ENCODE measurements at regions not wholly inside any gene's neighbourhood (a gene's known extent, or its start where the extent isn't known, plus 50 kb on each side); places are given as distances from the start of the nearest gene placed in this dataset.

- DNase-seq (ENCODE audit: low read depth in 2 of 2), result no peak
These were observed 281.8 kb downstream of the HAPSTR1 start for GRCh38 chr16:9372934-9373890.

GRCh38 chr16:9374061-9374460, 282.6 kb downstream of the HAPSTR1 start:
- no peak for DNase-seq (ENCODE audit: low read depth in 2 of 2)

GRCh38 chr16:9378876-9379275, 287.4 kb downstream of the HAPSTR1 start:
- DNase-seq (ENCODE audit: low read depth in 2 of 2), result peak; percentile 14 to 67

DNA sequence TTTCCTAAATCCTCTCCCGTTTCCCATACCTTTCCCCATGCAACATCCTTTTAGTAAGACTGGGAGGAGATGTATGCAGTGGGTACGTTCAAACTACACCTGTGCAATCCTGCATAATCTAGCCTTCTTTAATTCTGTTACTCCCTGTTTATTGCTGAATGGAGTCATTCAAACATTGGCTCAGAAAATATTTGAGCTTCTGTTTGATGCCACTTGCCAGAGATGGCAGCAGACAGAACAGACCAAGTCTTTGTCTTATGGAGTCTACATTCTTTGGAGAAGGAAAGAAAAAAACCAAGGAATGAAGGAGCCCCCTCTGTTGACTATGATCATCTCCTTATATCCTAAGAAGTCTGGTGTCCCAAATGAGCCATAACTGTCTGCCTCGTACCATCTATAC, 288.8 kb downstream of the HAPSTR1 start:
- DNase-seq (ENCODE audit: low read depth in 2 of 2), result no peak

GRCh38 chr16:9381399-9381798, 290.0 kb downstream of the HAPSTR1 start:
- no peak for DNase-seq (ENCODE audit: low read depth in 2 of 2)

DNA sequence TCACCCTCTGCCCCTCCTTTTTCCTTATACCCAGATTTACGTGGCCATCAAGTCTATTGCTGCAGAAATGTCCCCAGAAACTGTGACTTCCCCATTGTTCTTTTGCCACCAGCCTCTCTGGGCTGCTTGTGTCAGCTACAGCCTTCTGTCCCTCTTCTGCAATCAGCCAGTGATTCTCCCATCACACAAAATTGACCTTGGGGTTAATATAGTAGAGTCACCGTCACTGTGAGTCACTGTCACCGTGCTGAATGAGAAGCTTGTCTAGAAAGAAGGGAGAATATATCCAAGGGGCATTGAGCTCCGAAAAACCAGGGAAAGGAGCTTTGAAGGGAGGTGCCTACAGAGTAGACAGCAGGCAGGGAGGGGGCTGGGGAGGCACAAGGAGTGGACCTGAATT, 290.5 kb downstream of the HAPSTR1 start:
- no peak for DNase-seq (ENCODE audit: low read depth in 2 of 2)

DNA sequence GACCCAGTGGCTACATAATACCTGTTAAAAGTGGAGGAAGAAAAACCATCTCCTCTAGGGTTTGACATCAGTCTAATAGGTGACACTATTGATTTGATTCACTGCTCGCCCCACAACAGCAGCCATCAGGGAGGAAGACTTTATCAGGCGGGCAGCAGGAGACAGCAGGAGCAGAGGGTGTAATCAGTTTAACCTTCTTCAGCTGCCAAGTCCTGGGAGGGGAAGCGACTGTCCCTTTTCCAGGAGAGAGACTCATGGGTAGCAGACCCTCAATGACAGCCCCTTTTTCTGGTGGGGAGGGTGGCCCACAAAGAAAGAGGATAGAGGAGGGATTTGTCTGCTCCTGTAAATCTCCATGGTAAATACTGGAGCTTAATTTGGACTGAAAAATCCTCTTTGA, 291.8 kb downstream of the HAPSTR1 start:
- no peak for DNase-seq (ENCODE audit: low read depth in 2 of 2)

GRCh38 chr16:9384141-9384540, 292.7 kb downstream of the HAPSTR1 start:
- DNase-seq (ENCODE audit: low read depth in 2 of 2), result no peak

- DNase-seq (ENCODE audit: low read depth in 2 of 2), result no peak
These were observed 298.2 kb downstream of the HAPSTR1 start for GRCh38 chr16:9389543-9390207.

- DNase-seq (ENCODE audit: low read depth in 2 of 2), result no peak
These were observed 301.5 kb downstream of the HAPSTR1 start for GRCh38 chr16:9392956-9393355.

DNA sequence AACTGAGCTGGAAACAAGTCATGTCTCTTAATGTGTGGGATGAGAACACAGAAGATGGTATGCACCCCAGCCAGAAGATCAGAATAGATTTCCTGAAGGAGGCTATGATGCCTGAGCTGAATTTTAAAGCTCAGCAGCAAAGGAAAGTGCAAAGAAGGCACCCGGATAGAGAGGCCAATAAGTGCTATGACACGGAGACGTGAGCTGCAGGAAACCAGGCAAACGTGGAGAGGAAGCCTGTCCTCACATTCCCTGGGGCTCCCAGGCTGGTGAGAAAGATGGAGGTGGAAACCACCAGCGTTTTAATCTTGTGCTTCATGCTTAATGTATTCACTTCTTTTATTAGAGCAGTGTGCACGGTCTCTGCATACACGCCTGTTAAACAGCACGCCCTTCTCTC, 302.1 kb downstream of the HAPSTR1 start:
- DNase-seq (ENCODE audit: low read depth in 2 of 2), result no peak

- no peak for DNase-seq (ENCODE audit: low read depth in 2 of 2)
These were observed 304.5 kb downstream of the HAPSTR1 start for GRCh38 chr16:9395958-9396359.

DNA sequence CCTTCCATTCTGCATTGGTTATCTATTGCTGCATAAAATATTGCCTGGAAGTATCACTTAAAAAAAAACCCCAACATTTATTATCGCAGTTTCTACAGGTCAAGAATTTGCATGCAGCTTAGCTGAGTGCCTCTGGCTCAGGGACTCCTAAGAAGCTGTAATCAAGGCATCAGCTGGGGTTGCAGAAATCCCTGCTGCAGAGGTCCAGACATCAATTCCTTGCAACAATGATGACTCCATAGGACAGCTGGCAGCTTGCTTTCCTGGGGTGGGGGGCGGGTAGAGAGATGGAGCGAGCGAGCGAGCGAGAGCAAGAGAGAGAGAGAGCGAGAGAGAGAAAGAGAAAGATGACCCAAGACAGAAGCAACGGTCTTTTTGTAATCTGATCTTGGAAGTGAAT, 308.1 kb downstream of the HAPSTR1 start:
- DNase-seq (ENCODE audit: low read depth in 2 of 2), result no peak

GRCh38 chr16:9401173-9401572, 309.7 kb downstream of the HAPSTR1 start:
- no peak for DNase-seq (ENCODE audit: low read depth in 2 of 2)

- no peak for DNase-seq (ENCODE audit: low read depth in 2 of 2)
These were observed 310.9 kb downstream of the HAPSTR1 start for GRCh38 chr16:9402293-9402860.

DNA sequence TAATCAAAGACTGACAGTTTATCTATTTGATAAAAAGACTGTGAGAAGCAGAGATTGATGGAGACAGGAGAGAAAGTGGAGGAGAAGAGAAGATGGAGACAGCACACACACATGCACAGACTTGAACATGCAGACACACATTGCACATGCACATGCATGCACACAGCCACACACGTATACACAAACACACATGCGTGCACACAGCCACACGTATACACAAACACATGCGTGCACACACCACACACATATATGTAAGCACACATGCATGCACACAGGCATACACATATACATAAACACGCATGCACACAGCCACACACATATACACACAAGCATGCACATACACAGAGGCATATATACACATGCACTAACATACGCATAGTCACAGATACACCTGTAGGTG, 313.4 kb downstream of the HAPSTR1 start:
- DNase-seq (ENCODE audit: low read depth in 2 of 2), result no peak

- no peak for DNase-seq (ENCODE audit: low read depth in 2 of 2)
These were observed 314.7 kb downstream of the HAPSTR1 start for GRCh38 chr16:9406038-9406712.

GRCh38 chr16:9407206-9407758, 315.8 kb downstream of the HAPSTR1 start:
- DNase-seq (ENCODE audit: low read depth in 2 of 2), result no peak

DNA sequence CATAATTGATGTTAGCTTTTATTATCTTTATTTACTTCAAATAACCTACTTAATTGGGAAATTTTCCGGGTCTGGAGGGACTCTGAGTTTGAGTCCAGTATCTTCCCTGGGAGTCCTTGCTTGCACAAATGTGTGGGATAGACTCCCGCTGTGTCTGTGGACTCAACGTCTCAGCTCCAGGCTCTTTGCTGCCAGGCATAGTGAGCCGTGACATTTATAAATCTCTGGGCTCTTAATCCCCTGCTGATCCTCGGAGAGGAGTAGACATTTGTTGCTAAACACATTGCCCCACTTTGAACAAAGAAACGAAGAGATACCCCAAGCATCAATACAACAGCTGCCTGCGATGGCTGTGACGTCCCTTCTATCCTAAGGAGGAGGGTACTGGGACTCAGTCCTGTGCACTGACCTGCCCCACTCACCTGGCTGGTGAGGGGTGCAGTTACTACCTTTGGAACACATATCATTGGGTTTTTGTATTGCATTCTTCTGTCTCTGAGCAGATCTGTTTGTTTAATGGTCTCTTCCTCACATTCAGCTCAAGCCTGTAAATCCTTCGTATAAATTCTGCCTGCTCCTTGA, 316.9 kb downstream of the HAPSTR1 start:
- DNase-seq (ENCODE audit: low read depth in 2 of 2), result no peak

DNA sequence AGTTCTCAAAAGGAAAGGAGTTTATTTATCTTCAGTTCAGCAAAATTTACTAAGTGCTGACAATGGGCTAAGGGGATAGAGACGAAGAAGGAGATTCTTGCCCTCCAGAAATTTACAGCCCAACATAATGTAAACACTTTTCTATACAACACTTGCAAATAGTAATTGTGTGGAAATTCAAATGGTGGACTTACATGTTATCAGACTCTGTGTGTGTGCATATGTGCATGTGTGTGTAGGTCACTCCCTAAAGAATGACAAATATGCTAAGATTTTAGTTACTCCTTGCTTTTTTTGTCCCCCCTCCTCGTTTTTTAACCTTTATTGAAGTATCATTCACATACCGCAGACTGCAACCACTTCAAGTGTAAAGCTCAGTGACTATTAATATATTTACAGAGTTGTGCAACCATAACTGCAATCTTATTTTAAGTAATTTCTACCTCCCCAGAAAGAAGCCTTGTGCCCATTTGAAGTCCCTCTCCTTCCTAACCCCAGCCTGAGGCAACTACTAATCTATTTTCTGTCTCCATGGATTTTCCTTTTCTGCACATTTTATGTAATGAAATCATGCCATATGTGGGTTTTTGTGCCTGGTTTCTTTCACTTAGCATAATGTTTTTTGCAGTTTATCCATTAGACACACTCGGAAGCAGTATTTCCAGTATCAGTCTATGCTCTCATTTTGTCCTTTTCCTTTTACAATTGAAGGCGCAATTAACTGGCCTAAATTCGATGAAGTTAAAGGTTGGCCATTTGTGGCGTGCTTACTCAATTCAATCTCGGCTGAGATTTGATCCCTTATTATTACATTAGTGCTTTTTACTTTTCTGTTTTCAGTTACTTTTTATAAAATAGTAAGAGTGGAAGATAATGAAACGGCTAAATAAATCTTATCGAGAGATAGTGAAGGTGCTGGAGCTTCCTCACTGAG, 318.4 kb downstream of the HAPSTR1 start:
- no peak for DNase-seq (ENCODE audit: low read depth in 2 of 2)
